ENCODE measurements at regions not wholly inside any gene's neighbourhood (a gene's known extent, or its start where the extent isn't known, plus 50 kb on each side); places are given as distances from the start of the nearest gene placed in this dataset.

- H3K4me2 ChIP-seq, result no peak overlapping the region
- TF ChIP-seq CTCF (conservative IDR thresholded peaks at IDR 0.05; ENCODE audit: low read depth, low read length), result no peak
- H3K79me2 ChIP-seq (ENCODE audit: insufficient read depth, low read depth), result no peaks in the 10 kb centered on the region
- H3K4me3 ChIP-seq (IDR thresholded peaks at IDR 0.05; ENCODE audit: insufficient read depth, low read depth, low read length), result no peak overlapping the region
- no peaks in the 10 kb centered on the region for H3K36me3 ChIP-seq (ENCODE audit: insufficient read depth)
- H2AFZ ChIP-seq (ENCODE audit: low read depth), result no peak overlapping the region
- no peaks in the 10 kb centered on the region for H4K20me1 ChIP-seq (ENCODE audit: insufficient read depth)
- H3K27me3 ChIP-seq (ENCODE audit: insufficient read depth, low read depth), result no peaks in the 10 kb centered on the region
- no peaks in the 10 kb centered on the region for H3K4me1 ChIP-seq (ENCODE audit: low read depth, poor library complexity, severe bottlenecking)
- no peak overlapping the region for H3K27ac ChIP-seq
- H3K9ac ChIP-seq, result no peak overlapping the region
These were observed 345.7 kb upstream of the HS3ST1 start for GRCh38 chr4:11774346-11774745.

GRCh38 chr4:11773798-11774197, 345.1 kb upstream of the HS3ST1 start:
- Histone ChIP-seq H3K79me2 (ENCODE audit: insufficient read depth, low read depth) (no peaks in the 10 kb centered on the region), H3K27me3 (ENCODE audit: insufficient read depth, low read depth) (no peaks in the 10 kb centered on the region), H3K9ac (no peak overlapping the region), H2AFZ (ENCODE audit: low read depth) (no peak overlapping the region), H3K4me2 (no peak overlapping the region), H3K4me1 (ENCODE audit: low read depth, poor library complexity, severe bottlenecking) (no peaks in the 10 kb centered on the region), H3K4me3 (IDR thresholded peaks at IDR 0.05; ENCODE audit: insufficient read depth, low read depth, low read length) (no peak overlapping the region), H3K36me3 (ENCODE audit: insufficient read depth) (no peaks in the 10 kb centered on the region), H3K27ac (no peak overlapping the region), H4K20me1 (ENCODE audit: insufficient read depth) (no peaks in the 10 kb centered on the region)
- TF ChIP-seq CTCF (conservative IDR thresholded peaks at IDR 0.05; ENCODE audit: low read depth, low read length), result no peak

GRCh38 chr4:11769434-11769833, 340.7 kb upstream of the HS3ST1 start:
- Histone ChIP-seq H3K36me3 (ENCODE audit: insufficient read depth) (no peaks in the 10 kb centered on the region), H3K4me3 (IDR thresholded peaks at IDR 0.05; ENCODE audit: insufficient read depth, low read depth, low read length) (no peak overlapping the region), H4K20me1 (ENCODE audit: insufficient read depth) (no peaks in the 10 kb centered on the region), H3K27me3 (ENCODE audit: insufficient read depth, low read depth) (no peaks in the 10 kb centered on the region), H3K9ac (no peak overlapping the region), H3K79me2 (ENCODE audit: insufficient read depth, low read depth) (no peaks in the 10 kb centered on the region), H2AFZ (ENCODE audit: low read depth) (no peak overlapping the region), H3K4me1 (ENCODE audit: low read depth, poor library complexity, severe bottlenecking) (no peaks in the 10 kb centered on the region), H3K27ac (no peak overlapping the region), H3K4me2 (no peak overlapping the region)
- no peak for TF ChIP-seq CTCF (conservative IDR thresholded peaks at IDR 0.05; ENCODE audit: low read depth, low read length)

GRCh38 chr4:11768251-11768972, 339.7 kb upstream of the HS3ST1 start:
- H3K27me3 ChIP-seq (ENCODE audit: insufficient read depth, low read depth), result no peaks in the 10 kb centered on the region
- no peaks in the 10 kb centered on the region for H3K4me1 ChIP-seq (ENCODE audit: low read depth, poor library complexity, severe bottlenecking)
- no peaks in the 10 kb centered on the region for H3K36me3 ChIP-seq (ENCODE audit: insufficient read depth)
- no peak overlapping the region for H3K9ac ChIP-seq
- no peaks in the 10 kb centered on the region for H4K20me1 ChIP-seq (ENCODE audit: insufficient read depth)
- H3K79me2 ChIP-seq (ENCODE audit: insufficient read depth, low read depth), result no peaks in the 10 kb centered on the region
- H2AFZ ChIP-seq (ENCODE audit: low read depth), result no peak overlapping the region
- no peak for TF ChIP-seq CTCF (conservative IDR thresholded peaks at IDR 0.05; ENCODE audit: low read depth, low read length)
- H3K4me3 ChIP-seq (IDR thresholded peaks at IDR 0.05; ENCODE audit: insufficient read depth, low read depth, low read length), result no peak overlapping the region
- no peak overlapping the region for H3K4me2 ChIP-seq
- H3K27ac ChIP-seq, result no peak overlapping the region

Measured in KMS-11 (cell line).